NB4 (cell line): ENCODE measurements at regions not wholly inside any gene's neighbourhood (a gene's known extent, or its start where the extent isn't known, plus 50 kb on each side); places are given as distances from the start of the nearest gene placed in this dataset.

ENCODE experiments used
- DNase-seq: peaks from one replicate; pipeline ENCODE4 v3.0.0; 2010; ENCODE audit warnings: low read depth
- H3K4me3 ChIP-seq: one replicate; pipeline ENCODE4 v1.5.1; 2011; ENCODE audit warnings: mild to moderate bottlenecking, low read depth, low read length, moderate library complexity
- MYC ChIP-seq: IDR thresholded peaks from 2 replicates; pipeline ENCODE4 v1.6.1; 2011; ENCODE audit warnings: low read depth, low read length
- POLR2A ChIP-seq: IDR thresholded peaks from 2 replicates; pipeline ENCODE4 v1.6.1; 2011; ENCODE audit warnings: mild to moderate bottlenecking; ENCODE audit not compliant: insufficient read length; ENCODE audit errors: extremely low read depth
- TF ChIP-seq, protein P1 (sequence below): IDR thresholded peaks from one replicate; pipeline ENCODE4 v1.5.1; 2012; ENCODE audit warnings: low read depth, low read length
- TF ChIP-seq, protein P2 (sequence below): IDR thresholded peaks from 2 replicates; pipeline ENCODE4 v1.6.1; 2011; ENCODE audit warnings: low read depth, low read length

DNA sequence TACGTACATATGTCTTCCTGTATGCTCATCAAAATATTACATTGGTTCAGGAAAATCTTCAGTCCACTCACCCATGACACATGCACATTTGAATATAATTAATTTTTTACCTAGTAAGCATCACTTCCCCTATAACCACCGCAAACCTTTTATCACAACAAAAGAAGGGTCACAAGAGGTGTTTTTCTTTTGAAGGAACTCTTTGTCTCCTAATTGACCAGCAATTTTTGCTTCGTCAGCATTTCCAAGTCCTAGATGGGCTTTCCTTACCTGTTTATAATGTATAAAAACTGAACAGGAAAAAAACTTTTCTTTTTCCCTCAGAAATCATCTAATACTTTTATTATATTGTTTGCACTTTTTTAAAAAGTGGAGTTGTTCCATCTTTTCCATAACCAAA lies 631.3 kb downstream of the PLA2G4A start:
- TF ChIP-seq, protein P1, sequence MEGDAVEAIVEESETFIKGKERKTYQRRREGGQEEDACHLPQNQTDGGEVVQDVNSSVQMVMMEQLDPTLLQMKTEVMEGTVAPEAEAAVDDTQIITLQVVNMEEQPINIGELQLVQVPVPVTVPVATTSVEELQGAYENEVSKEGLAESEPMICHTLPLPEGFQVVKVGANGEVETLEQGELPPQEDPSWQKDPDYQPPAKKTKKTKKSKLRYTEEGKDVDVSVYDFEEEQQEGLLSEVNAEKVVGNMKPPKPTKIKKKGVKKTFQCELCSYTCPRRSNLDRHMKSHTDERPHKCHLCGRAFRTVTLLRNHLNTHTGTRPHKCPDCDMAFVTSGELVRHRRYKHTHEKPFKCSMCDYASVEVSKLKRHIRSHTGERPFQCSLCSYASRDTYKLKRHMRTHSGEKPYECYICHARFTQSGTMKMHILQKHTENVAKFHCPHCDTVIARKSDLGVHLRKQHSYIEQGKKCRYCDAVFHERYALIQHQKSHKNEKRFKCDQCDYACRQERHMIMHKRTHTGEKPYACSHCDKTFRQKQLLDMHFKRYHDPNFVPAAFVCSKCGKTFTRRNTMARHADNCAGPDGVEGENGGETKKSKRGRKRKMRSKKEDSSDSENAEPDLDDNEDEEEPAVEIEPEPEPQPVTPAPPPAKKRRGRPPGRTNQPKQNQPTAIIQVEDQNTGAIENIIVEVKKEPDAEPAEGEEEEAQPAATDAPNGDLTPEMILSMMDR: no peak
- TF ChIP-seq, protein P2, sequence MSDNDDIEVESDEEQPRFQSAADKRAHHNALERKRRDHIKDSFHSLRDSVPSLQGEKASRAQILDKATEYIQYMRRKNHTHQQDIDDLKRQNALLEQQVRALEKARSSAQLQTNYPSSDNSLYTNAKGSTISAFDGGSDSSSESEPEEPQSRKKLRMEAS: no peak
- DNase-seq: no peak
- H3K4me3 ChIP-seq: no peak overlapping the region

DNA sequence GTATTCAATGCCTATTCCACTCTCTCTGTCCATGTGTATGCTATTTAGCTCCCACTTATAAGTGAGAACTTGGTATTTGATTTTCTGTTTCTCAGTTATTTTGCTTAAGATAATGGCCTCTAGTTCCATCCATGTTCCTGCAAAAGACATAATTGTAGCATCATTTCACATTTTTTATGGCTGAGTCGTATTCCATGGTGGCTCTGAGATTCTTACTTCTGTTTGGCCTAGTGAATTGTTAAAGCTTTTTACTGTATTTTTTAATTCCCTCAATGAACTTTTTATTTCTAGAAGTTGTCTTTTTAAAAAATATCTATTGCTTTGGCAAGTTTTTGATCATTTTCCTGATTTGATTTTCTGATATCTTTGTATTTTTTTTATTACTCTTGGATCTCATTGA lies 635.6 kb downstream of the PLA2G4A start:
- no peak overlapping the region for H3K4me3 ChIP-seq
- no peak for DNase-seq
- TF ChIP-seq, protein P1: no peak
- TF ChIP-seq, protein P2: no peak
- TF ChIP-seq POLR2A (no peak), MYC (no peak)

DNA sequence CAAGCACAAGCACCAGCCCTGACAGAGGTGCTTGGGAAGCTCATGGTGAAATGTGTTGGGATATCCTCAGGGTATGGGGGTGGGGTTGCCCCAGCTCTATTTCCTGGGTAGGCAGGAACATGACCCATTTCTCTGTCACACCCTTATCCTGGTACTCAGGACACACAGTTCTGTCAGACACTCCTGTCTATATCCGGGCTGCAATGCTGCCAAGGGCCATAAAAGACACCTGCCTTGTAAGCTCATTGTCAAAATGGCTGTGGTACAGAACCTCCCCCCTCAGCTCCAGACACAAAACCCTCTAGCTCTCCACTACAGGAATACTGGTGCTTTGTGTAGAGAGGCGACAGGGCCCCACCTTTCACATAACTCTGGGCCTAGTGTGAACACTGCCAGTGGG lies 636.7 kb downstream of the PLA2G4A start:
- TF ChIP-seq, protein P1: no peak
- TF ChIP-seq POLR2A: no peak
- no peak for TF ChIP-seq MYC
- TF ChIP-seq, protein P2: no peak
- no peak for DNase-seq
- H3K4me3 ChIP-seq: no peak overlapping the region

DNA sequence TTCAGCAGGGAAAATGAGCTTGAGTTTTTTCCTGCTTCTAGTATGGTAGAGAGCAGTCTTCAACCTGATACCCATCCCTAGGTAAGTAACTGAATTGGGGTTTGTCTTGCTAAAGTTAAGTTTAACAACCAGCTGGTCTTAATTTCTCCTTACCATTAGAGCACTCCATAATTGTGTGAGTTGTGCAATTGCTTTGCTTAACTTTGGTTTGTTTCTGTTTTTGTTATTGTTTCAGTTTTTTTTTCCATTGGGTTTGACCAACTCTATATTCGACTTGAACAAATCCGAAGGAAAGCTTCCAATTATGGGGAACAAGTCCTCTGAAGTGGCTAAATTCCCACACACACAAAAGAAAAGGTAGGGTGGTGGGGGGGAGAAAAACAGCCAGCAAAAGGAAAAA lies 641.1 kb downstream of the PLA2G4A start:
- DNase-seq: no peak
- no peak overlapping the region for H3K4me3 ChIP-seq
- TF ChIP-seq MYC: no peak
- TF ChIP-seq, protein P1: no peak
- TF ChIP-seq, protein P2: no peak
- TF ChIP-seq POLR2A: no peak

DNA sequence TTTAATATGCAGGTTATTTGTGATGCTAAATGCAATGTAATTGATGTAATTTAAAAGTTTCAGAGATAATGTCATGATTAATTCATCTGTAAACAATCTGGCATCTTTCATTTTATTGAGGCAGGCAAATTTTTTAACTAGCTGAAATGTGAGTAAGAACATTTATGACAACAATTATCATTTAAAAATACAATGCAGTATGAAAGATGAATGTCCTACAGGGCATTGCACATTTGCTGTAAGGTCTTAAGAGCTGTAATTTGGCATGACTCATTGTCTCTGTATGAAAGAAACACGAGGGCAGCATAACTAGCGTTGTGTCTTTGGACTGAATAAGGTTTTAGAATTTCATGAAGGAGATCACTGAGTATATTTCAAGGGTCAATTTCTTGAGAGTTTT lies 642.8 kb downstream of the PLA2G4A start:
- H3K4me3 ChIP-seq: no peak overlapping the region
- no peak for TF ChIP-seq POLR2A
- TF ChIP-seq, protein P2: no peak
- TF ChIP-seq MYC: no peak
- TF ChIP-seq, protein P1: no peak
- DNase-seq: no peak

DNA sequence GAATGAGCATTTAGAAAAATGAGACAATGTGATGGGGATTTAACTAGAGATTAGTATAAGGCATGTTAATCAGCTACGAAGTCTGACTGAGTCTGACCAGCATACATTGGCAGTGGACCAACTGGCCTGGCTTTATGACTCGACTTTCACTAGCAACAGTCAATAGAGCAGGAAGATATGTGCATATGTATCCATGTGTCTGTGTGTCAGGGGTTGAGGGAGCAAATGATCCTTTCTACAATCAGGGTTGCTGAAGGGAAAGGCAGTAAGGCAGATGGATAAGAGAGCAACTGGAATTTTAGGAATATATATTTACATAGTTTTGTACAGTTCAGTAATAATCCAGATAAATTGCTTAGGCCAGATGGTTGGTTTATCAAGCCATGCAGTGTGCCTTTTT lies 645.6 kb downstream of the PLA2G4A start:
- TF ChIP-seq, protein P2: no peak
- TF ChIP-seq MYC (no peak), POLR2A (no peak)
- TF ChIP-seq, protein P1: no peak
- no peak overlapping the region for H3K4me3 ChIP-seq
- DNase-seq: no peak
